ENCODE measurements at regions not wholly inside any gene's neighbourhood (a gene's known extent, or its start where the extent isn't known, plus 50 kb on each side); places are given as distances from the start of the nearest gene placed in this dataset.
"Not testable (repeated sequence)": the region's sequence is repeated elsewhere in the genome, so short reads cannot be mapped to it uniquely, and the experiment has no call there.

- no peak overlapping the region for H3K4me2 ChIP-seq (ENCODE audit: low read depth, low read length, poor library complexity, severe bottlenecking)
- no peaks in the 10 kb centered on the region for H3F3A ChIP-seq (ENCODE audit: insufficient read depth)
- H3K4me3 ChIP-seq (ENCODE audit: insufficient read depth, low read length, poor library complexity, severe bottlenecking) = no peak overlapping the region
- no peaks in the 10 kb centered on the region for H3K9me3 ChIP-seq (ENCODE audit: insufficient read depth, low read length)
- no peak overlapping the region for H3K27ac ChIP-seq (ENCODE audit: low read depth, low read length)
- no peaks in the 10 kb centered on the region for H3K9me2 ChIP-seq (replicated peaks; ENCODE audit: insufficient read depth, low read length)
- H3K79me2 ChIP-seq (ENCODE audit: insufficient read depth, low read length) = no peaks in the 10 kb centered on the region
- no peak overlapping the region for H3K9ac ChIP-seq (ENCODE audit: low read length)
- no peaks in the 10 kb centered on the region for H3K27me3 ChIP-seq (ENCODE audit: low read length)
- no peak for TF ChIP-seq CTCF (IDR thresholded peaks at IDR 0.05; ENCODE audit: insufficient read depth, low read length, poor library complexity, severe bottlenecking)
- TF ChIP-seq EZH2phosphoT487 (conservative IDR thresholded peaks at IDR 0.05; ENCODE audit: low read length) = no peak
- H4K20me1 ChIP-seq (ENCODE audit: low read depth, low read length) = no peaks in the 10 kb centered on the region
- no peak overlapping the region for H2AFZ ChIP-seq (ENCODE audit: low read depth, low read length, severe bottlenecking)
- no peaks in the 10 kb centered on the region for H3K36me3 ChIP-seq (ENCODE audit: low read length)
These were observed 148.8 kb upstream of the ADAMTSL1 start for GRCh38 chr9:18324928-18325745.

- not testable (repeated sequence) for H3K27ac ChIP-seq (ENCODE audit: low read depth, low read length); H3K79me2 ChIP-seq (ENCODE audit: insufficient read depth, low read length); H3K36me3 ChIP-seq (ENCODE audit: low read length); H3K9me3 ChIP-seq (ENCODE audit: insufficient read depth, low read length); H3K9me2 ChIP-seq (replicated peaks; ENCODE audit: insufficient read depth, low read length); H4K20me1 ChIP-seq (ENCODE audit: low read depth, low read length); H2AFZ ChIP-seq (ENCODE audit: low read depth, low read length, severe bottlenecking); H3K27me3 ChIP-seq (ENCODE audit: low read length); H3F3A ChIP-seq (ENCODE audit: insufficient read depth); H3K9ac ChIP-seq (ENCODE audit: low read length); H3K4me3 ChIP-seq (ENCODE audit: insufficient read depth, low read length, poor library complexity, severe bottlenecking); H3K4me2 ChIP-seq (ENCODE audit: low read depth, low read length, poor library complexity, severe bottlenecking)
These were observed 148.3 kb upstream of the ADAMTSL1 start for GRCh38 chr9:18325746-18326011.

GRCh38 chr9:18327121-18327520 lies 146.8 kb upstream of the ADAMTSL1 start:
- Histone ChIP-seq H3K27me3 (ENCODE audit: low read length) (no peaks in the 10 kb centered on the region), H3K9me3 (ENCODE audit: insufficient read depth, low read length) (no peaks in the 10 kb centered on the region), H2AFZ (ENCODE audit: low read depth, low read length, severe bottlenecking) (no peak overlapping the region), H3K79me2 (ENCODE audit: insufficient read depth, low read length) (no peaks in the 10 kb centered on the region), H3K27ac (ENCODE audit: low read depth, low read length) (no peak overlapping the region), H3K9me2 (replicated peaks; ENCODE audit: insufficient read depth, low read length) (no peaks in the 10 kb centered on the region), H3K9ac (ENCODE audit: low read length) (no peak overlapping the region), H3K4me2 (ENCODE audit: low read depth, low read length, poor library complexity, severe bottlenecking) (no peak overlapping the region), H3K36me3 (ENCODE audit: low read length) (no peaks in the 10 kb centered on the region), H4K20me1 (ENCODE audit: low read depth, low read length) (no peaks in the 10 kb centered on the region), H3K4me3 (ENCODE audit: insufficient read depth, low read length, poor library complexity, severe bottlenecking) (no peak overlapping the region), H3F3A (ENCODE audit: insufficient read depth) (no peaks in the 10 kb centered on the region)
- no peak for TF ChIP-seq EZH2phosphoT487 (conservative IDR thresholded peaks at IDR 0.05; ENCODE audit: low read length)
- no peak for TF ChIP-seq CTCF (IDR thresholded peaks at IDR 0.05; ENCODE audit: insufficient read depth, low read length, poor library complexity, severe bottlenecking)

DNA sequence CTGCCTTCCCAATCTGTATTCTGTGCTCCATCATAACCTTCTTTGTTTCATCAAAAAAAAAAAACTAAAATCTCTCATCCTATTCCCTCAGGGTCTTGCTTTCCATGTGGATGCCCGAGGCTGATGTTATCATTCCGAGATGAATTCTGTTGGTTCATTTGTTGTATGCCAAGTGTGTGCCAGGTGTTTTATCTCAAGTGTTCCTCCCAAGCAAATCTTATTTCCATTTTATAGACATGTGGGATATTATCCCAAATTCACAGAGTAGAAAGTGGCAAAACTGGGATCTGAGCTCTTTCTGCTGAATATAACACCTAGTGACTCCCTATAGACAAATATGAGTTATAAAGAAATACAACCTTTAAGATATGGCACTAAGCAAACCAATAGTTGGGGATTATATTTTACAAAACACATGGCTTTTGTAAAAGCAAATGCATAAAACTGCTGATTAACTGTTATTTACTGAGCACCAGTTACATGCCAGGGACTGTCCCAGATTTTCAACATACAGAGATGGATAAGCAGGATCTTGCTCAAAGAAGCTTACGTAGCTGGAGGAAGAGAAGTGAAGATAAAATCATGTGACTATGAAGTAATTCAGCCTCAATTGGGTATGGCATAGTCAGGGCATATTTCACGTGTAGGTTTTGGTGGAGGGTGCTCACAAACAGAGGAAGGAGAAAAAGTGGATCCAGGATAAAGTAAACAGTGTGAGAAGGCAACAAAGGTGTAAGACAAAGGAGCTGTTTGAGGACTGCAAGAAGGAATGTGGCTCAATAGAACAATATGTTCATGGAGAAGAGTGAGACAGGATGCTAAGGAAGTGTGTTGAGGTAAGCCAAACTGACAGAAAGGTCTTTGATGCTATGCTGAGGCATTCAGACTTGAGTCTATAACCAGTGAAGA lies 143.3 kb upstream of the ADAMTSL1 start:
- H3K9me2 ChIP-seq (replicated peaks; ENCODE audit: insufficient read depth, low read length) = no peaks in the 10 kb centered on the region
- H3K4me3 ChIP-seq (ENCODE audit: insufficient read depth, low read length, poor library complexity, severe bottlenecking) = no peak overlapping the region
- no peaks in the 10 kb centered on the region for H3F3A ChIP-seq (ENCODE audit: insufficient read depth)
- H4K20me1 ChIP-seq (ENCODE audit: low read depth, low read length) = no peaks in the 10 kb centered on the region
- TF ChIP-seq CTCF (IDR thresholded peaks at IDR 0.05; ENCODE audit: insufficient read depth, low read length, poor library complexity, severe bottlenecking) = no peak
- no peak for TF ChIP-seq EZH2phosphoT487 (conservative IDR thresholded peaks at IDR 0.05; ENCODE audit: low read length)
- no peaks in the 10 kb centered on the region for H3K79me2 ChIP-seq (ENCODE audit: insufficient read depth, low read length)
- H3K27ac ChIP-seq (ENCODE audit: low read depth, low read length) = no peak overlapping the region
- H3K36me3 ChIP-seq (ENCODE audit: low read length) = no peaks in the 10 kb centered on the region
- H3K9me3 ChIP-seq (ENCODE audit: insufficient read depth, low read length) = no peaks in the 10 kb centered on the region
- no peak overlapping the region for H2AFZ ChIP-seq (ENCODE audit: low read depth, low read length, severe bottlenecking)
- H3K9ac ChIP-seq (ENCODE audit: low read length) = no peak overlapping the region
- no peak overlapping the region for H3K4me2 ChIP-seq (ENCODE audit: low read depth, low read length, poor library complexity, severe bottlenecking)
- no peaks in the 10 kb centered on the region for H3K27me3 ChIP-seq (ENCODE audit: low read length)

All from SU-DHL-6 (cell line).